ENCODE measurements at regions not wholly inside any gene's neighbourhood (a gene's known extent, or its start where the extent isn't known, plus 50 kb on each side); places are given as distances from the start of the nearest gene placed in this dataset.
"Not testable (repeated sequence)": the region's sequence is repeated elsewhere in the genome, so short reads cannot be mapped to it uniquely, and the experiment has no call there.

DNA sequence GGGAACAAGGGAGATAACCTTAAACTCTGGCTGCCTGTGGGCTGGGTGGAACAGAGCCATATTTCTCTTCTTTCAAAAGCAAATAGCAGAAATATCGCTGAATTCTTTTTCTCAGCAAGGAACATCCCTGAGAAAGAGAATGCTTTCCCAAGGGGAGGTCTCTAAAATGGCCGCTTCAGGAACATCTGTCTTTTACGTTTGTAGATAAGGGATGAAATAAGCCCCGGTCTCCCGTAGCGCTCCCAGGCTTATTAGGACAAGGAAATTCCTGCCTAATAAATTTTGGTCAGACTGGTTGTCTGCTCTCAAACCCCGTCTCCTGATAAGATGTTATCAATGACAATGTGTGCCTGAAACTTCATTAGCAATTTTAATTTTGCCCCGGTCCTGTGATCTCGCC is 340.6 kb upstream of the IGFBP3 start:
- not testable (repeated sequence) for DNase-seq

DNA sequence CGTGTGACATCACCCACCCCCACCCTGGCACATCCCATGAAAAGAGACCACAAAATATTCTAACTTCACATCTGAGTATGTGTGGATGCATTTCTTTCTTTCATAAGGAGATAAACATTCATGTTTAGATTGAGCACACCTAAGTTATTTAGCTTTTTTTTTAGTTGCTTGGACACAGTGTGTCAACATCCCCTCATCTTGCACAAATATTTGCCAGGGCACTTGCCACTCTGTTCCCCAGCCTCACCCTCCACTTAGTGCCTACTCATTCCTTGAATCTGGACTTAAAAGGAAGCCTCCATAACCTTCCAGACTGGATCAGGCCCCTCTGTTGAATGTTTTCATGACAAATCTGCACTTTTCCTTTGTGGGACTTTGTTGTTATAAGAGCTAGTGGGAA is 338.9 kb upstream of the IGFBP3 start:
- DNase-seq = no peak

DNA sequence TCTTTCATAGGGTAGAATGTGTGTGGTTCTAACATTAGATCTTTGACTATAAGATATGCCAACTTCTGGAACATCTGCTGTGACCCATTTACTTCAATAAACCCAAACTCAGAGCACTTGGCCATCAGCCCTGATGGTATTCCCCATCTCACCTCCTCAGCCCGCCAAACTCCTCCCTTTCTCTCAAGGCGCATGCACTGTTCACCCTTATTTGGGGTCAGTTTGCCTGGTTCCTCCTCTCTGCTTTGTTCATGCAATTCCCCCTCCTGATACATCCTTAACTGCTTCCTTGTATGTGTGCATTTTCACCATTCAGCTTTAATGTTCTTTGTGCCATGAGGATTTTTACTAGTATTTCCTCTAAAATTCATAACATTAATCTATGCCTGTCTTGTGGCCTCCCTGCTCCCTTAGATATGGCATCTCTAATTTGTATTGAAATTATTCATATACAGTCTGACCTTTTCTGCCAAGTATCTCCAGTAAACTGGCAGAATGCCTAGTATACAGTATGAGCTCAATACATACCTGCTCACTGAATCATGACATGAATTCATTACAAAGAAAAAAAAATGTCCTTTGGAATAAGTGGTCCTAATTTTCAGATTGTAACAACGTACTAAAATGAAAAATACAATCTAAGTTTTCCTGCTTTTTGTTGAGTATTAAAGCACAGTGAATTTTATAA is 336.8 kb upstream of the IGFBP3 start:
- no peak for DNase-seq

DNA sequence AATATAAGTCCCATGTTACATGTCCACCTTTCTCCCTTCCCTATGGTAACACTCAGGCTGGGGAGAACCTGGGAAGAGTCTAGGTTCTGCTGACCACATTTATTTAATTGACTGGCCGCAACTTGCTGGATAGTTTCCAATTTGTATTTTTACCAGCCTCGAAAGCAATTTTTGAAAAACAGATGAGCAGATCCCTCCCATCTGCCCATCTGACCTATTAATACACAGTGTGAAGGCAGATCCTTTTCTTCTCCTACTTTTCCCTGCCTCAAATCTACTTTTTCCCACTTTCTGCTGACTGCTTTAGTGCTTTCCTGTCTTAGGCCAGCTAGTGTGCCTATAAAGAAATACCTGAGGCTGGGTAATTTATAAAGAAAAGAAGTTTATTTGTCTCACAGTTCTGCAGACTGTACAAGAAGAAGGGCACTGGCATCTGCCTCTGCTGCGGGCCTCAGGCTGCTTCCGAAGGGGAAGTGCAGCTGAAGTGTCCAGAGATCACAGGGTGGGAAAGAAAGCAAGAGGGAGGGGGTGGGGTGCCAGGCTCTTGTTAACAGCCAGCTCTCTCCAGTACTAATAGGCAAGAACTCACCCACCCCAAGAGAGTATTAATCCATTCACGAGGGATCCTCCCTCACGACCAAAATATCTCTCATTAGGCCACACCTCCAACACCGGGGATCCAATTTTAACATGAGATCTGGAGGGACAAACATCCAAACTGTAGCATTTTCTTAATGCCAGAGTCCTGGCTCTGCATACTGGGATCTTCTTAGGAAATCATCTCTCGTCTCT is 336.0 kb upstream of the IGFBP3 start:
- DNase-seq = no peak

DNA sequence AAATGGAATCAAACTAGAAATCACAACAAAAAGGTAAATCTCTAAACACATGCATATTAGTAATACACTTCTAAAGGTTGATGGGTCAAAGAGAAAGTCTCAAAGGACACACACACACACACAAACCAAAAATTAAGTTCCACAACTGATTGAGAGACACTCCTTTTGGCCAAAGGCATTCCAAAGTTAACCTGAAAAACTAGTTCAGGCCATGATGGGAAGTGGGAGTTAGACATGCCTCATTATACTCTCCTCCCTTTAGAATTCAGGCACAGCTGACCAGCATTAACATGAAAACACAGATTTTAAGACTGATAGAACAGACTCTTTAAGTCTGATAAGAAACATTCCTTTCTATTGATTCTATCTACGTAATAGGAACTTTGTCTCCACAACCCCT is 332.4 kb upstream of the IGFBP3 start:
- no peak for DNase-seq

DNA sequence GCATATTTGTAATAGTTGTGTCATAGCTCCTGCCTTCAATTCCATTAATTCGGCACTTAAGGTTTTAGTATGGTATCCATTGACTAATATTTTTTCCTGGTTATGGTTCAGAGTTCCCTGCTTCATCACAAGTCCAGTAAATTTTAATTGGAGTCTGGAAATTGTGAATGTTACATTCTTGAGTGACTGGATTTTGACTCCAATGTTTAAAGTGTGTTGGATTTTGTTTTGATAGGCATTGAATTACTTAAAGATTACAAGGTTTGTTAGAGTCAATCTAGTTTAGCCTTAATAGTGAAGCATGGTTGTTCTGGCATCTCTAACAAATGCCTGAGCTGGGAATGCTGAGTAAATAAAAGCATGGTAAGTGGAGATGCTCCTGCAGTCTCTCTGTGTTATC is 326.6 kb upstream of the IGFBP3 start:
- no peak for DNase-seq

DNA sequence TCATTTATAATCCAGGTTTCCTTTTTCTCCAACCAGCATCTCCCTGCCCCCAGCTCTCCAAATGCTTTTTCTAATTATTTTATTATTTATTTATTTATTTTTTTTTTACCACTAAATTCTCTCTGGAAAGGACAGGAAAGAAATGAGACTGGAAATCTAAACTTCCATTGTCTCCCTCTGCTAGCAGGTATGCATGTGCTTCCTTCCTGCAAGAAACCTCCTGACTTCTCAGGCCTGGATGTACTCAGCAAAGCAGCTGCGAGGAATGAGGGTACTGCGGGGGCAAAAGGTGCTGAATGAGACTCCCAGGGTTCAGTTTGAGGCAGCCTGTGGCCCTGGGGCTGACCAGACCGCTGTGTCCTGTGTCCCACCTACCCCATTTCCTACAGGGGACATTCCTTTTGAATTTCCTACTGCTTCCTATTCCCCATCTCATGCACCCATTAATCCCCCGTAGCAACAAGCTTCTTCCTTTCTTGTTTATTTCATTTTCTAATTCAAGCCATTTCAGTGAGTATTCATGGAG is 324.6 kb upstream of the IGFBP3 start:
- DNase-seq = no peak

DNA sequence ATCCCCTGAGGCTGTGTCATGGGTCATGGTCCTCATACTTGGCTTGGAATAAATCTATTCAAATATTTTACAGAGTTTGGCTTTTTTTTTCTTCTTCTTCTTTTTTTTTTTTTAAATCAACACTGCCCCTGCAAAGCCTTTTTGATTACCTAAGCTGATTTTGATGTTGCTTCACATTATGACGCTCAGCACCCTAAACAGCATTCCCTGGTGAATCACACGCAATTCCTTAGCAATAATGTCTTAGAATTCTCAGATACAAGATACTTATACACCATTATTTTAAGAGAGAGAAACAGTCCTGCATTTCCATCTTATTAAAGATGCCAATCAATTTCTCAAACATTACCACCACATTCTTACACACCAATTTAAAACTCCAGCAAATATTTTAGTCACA is 323.7 kb upstream of the IGFBP3 start:
- no peak for DNase-seq

DNA sequence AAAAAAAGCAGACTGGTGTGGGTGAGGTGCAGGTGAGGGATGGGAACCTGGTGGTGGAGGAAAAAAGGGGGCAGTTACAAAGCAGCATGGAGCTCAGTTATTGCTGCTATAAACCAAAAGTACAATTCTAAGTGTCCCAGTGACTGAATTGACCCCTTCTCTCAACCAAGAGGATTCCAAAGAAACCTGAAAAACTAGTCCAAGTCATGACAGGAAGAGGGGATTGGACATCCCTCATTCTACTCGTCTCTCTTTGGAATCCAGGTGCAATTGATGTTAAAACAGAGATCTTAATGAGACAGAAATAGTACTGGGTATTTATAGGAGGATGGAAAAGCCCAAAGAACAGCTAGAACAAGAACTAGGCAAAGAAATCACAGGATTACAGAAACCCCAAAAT is 322.3 kb upstream of the IGFBP3 start:
- DNase-seq = no peak

DNA sequence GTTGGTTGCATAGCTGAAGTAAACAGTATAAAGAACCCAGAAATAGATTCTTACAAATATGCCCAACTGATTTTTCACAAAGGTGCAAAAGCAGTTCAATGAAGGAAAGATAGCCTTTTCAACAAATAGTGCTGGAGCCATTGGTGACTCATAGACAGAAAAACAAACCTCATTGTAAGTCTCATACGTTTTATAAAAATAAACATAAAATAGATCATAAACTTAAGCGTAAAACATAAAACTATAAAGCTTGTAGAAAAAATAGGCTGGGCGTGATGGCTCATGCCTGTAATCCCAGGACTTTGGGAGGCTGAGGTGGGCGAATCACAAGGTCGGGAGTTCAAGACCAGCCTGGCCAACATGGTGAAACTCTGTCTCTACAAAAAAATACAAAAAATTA is 318.8 kb upstream of the IGFBP3 start:
- no peak for DNase-seq

DNA sequence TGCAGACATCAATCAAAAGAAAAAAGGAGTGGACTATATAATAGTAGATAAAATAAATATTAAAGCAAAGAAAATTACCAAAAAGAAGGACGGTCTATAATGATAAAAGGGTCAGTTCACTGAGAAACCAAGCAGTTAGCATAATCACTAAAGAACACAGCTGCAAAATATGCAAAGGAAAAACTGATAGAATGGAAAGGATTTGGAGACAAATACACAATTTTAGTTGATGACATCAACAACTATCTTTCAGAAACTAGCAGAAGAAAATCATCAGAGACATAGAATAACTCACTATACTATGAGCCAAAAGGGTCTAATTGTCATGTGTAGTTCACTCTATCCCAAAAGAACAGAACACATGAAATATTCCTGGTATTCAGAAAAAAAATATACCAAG is 316.4 kb upstream of the IGFBP3 start:
- no peak for DNase-seq

DNA sequence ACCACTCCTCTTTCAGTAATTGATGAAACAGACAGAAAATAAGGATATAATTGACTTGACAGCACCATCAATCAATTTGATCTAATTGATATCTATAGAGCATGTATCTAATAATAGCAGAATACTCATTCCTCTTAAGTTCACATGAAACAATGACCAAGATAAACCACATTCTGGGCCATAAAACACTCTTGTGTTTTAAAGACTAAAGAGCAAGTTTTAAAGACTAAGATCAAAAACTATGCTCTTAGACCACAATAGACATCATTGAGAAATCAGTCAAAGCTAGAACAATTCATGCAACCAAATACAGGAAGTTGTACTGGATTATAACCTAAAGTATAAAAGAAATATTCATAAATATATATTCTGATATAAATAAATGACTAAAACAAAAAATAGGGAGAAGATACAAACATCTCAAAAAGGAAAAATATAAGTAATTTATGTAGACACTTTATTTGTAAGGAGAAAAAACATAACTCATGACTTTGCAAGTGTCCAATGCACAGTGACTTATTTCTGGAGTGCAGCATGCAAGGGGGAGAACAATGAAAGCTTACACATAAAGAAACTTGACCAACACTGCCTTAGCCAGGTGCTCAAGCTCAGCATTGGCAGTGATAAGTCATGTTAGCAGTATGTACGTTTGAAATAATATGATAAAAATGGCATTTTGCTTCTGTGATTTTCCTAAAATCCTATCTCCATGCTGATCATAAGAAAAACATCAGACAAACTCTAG is 312.7 kb upstream of the IGFBP3 start:
- DNase-seq = no peak

DNA sequence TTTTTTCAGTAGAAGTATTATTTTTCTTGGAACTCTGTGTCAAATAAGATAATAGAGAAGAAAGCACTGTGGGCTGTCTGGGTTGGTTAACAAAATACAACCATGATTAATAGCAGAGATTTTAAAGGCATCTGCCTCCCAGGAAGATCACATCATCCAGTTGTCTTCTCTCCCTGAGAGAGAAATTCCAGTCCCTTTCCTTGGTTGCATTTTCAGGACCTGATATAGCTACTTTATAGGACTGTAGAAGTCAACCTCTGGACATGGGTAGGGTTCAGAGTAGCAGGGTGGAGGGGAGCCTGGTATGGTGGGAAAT is 309.9 kb upstream of the IGFBP3 start:
- DNase-seq = no peak

DNA sequence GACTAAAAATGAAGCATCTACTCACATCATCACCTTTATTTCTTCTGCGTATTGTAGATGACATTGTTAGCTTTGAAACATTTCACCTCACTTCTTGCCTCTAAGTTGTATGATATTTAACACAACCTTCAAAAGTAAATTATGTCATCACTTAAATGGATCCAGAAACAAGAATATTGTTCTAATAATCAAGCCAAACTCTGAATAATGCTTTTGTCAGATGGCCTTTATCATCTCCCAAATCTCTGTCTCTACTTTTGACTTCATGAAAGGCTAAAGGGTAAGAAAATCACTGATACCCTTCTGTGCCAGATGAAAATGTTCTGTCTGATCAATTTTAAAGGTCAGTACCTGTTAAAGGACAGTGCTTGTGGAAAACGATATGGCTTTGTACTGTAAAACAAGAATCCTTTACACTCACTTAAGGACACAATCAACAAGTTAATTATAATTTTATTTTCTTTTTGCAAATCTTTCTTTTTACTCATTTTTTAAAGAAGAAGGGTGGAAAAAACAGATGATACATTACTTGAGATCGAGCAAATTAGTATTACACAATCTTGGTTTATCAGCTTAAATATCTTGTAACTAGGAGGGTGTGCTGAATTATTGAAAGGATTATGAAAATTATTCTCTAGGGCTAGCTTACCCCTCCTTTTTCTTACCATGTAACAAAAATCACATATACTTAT is 309.4 kb upstream of the IGFBP3 start:
- no peak for DNase-seq

DNA sequence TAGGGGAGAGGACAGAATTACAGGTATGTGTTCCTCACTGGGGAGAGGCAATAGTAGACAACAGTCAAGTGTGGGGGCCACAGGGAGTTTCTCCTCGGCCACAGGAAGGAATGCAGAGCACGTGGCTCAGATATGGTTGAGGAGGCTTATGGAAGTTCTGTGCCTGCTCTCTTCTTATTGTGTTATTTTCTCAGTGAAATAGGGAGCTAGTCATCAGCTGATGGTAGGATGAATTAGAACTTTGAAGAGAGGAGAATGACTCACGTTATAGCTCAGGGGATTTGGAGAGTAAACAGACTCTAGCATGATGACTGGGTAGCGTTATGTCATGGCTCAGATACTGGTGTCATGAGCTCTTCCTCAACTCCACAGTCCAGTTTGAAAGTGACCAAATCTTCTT is 308.3 kb upstream of the IGFBP3 start:
- DNase-seq = no peak

DNA sequence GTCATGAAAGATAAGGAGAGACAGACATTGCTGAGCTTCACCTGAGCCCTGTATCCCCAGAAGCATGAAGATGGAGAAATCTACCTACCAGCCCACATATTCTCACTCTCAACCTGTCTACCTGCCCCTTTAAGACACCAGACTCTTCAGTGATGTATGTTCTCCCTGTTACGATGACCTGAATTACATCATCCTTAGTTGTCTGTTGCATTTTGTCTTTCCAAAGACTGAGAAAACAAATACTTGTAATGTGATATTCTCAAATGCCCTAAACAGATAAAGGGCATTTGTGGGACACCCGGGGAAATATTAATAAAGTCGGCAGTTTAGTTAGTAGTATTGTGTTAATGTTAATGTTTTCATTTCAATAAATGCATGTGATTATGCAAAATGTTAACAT is 305.8 kb upstream of the IGFBP3 start:
- DNase-seq = no peak

DNA sequence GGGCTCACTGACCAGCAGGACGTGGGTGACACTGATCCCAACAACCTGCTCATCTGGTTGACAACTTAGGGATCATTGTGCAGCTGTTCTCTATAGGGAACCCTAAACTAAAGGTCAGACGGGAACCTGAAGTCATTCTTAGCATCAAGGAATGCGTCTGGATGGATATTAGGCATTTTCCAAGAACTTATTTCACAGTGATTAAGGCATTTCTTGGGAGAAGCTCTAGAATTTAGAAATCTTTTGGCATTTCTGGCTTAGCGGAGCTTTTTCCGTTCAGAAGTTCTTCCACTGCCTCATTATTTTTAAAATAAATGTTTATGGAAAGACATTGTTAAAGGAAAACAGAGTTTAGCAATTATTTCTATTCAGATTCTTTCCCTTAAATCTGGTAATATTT is 303.3 kb upstream of the IGFBP3 start:
- no peak for DNase-seq

DNA sequence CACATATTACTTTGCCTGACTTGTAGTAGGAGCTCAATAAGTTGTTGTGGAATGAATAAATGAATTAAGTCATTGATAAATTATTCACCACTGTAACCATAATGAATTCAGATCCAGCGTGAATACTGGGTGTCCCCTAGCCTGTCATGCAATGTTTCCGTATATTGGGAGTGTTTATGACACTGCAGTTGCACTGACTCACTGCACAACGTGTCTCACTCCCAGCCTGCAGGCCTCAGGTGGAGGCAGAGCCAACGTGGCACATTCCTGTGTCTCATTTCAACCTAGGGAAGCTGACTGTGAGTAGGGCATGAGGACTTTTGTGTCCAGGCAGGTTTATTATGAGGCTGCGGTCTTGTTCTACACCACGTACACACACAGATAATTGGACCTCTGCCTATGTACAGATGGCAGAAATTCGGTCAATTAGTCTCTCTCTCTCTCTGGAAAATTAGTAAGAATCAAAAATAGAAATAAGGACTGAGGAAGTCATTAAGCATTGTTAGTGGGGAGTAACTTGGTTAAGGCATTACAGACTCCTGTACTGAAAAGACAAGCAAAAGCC is 299.1 kb upstream of the IGFBP3 start:
- no peak for DNase-seq

DNA sequence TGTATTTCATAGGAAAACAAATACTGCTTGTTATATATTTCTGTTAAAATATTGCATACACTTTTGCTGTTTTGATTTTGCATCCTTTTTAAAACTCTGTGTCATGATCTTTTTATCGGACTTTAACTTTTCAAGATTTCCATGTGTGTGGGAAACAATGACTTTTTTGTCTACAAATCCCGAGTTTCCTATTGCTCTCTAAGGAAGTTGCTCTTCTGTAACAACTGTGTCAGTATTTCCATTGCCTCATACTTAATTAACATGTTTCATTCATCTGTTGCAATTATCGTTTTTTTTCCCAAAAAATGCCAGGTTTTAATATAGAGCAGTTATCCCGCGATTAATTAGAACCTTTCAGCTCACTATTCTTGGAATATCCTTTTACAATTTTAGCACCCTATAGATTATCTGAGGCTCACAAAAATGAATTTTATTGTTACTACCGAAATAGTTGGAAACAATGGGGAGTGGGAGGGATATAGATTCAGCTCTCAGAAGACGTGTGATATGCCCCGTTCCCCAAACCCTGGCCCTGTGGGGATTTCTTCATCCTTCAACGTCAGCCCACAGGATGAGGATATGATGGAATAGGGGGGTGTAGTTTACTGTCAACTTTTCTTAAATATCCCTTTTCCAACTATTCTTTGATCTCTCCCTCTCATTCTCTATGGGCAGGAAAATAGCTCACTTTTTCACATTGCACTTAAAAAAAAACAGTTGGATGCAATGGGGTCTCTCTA is 297.6 kb upstream of the IGFBP3 start:
- no peak for DNase-seq

DNA sequence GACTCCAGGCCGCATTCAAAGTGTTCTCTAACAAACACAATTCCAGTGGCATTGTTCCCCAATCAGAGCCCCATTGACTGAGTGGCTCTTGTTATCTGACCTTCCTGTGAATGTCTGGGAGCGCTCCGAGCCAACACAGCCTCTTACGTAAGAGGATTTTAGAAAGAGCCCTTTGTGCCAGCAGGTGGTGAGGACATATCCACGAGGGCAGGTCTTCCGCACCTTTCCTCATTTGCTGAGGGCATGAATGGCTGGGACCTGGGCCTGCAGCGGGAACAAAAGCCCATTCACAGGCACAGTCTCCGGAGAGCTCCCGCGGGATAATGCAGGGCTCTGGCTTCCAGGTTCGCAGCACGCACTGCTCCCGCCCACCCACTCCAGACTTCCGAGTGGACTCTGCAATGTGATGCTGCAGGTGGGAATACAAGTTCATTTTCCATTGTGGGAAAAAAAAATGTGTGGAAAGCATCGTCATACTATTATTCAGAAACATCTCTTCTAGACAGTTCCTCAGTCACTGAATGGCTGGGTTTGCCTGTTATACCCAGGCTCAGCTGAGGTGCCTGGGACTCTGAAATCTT is 295.0 kb upstream of the IGFBP3 start:
- DNase-seq = no peak

DNA sequence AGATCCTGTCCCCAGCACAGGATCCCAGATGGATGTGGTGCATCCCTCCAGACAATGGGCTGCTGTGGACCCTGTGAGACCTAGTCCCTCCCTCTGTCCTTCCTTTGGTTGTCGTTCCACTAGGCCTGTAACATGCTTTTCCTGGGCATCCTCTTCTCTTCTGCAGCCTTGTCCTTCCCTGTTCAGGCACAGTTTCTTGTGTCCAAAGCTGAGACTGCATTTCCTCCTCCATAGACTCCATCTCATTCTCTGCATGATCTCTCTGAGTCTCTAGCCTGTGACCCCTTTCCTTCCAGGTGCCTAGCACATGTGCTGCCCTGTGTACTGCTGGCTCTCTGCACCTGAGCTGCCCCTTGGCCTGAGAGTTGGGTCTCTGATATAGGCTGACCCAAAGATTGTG is 293.5 kb upstream of the IGFBP3 start:
- DNase-seq = no peak

DNA sequence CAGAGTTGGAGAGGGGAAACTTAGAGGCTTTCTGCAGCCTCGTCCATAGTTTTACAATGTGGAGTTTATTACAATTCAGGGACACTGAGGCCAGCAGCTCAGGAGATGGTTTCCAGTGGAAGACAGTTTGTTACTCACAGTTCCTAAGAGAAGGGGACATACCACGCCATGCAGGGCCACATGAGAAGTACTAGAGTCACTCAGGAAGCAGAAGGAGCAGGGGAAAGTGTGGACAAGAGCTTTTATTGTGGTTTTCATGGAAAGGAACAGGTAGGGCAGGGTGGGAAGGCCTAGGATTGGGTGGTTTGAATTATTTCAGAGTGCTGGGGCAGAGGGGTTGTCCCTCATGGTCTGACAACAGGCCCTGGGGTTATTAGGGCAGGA is 292.1 kb upstream of the IGFBP3 start:
- DNase-seq = no peak
